Inflammatory macrophage (primary cell): ENCODE measurements at regions not wholly inside any gene's neighbourhood (a gene's known extent, or its start where the extent isn't known, plus 50 kb on each side); places are given as distances from the start of the nearest gene placed in this dataset.

Experiments used
- DNase-seq, 2 donors: peaks; one replicate each; pipeline ENCODE4 v3.0.0-alpha.2; 2020 to 2022

DNA sequence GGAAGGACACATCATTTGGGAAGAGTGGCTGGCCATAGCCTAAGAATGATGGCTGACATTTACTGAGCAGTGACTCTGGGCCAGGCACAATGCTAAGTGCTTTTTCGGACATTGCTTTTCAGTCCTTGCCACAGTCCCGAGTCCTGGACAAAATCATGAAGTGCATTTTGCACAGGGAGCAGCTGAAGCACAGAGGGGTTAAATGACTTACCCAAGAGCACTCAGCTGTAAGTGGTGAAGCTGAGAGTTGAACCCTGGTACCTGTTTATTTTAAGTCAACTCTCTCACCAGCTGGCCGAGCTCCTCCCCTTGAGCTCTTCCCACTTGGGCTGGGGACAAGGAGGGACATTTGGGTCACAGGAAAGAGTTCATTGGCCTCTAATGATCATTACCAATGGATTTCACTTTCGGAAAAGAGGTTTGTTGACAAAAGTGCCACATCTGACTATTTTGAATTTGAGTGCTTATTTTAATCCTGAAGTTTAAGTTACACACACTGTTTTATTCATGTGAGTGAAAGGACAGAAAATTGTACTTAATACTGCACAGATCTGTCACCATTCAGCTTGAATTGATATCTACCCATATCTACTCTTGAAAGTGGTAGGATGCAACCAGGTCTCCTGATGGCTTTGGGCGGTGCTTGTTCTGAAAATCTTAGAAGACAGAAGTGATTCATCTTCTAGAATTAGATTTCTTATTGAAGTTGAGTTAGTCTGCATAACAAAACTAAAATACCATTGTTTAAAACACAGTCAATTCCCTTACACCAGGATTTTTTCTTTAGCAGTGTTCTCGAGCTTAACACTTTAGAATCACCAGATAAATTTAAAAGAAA lies 368.7 kb upstream of the PROK2 start:
- no peak for DNase-seq

DNA sequence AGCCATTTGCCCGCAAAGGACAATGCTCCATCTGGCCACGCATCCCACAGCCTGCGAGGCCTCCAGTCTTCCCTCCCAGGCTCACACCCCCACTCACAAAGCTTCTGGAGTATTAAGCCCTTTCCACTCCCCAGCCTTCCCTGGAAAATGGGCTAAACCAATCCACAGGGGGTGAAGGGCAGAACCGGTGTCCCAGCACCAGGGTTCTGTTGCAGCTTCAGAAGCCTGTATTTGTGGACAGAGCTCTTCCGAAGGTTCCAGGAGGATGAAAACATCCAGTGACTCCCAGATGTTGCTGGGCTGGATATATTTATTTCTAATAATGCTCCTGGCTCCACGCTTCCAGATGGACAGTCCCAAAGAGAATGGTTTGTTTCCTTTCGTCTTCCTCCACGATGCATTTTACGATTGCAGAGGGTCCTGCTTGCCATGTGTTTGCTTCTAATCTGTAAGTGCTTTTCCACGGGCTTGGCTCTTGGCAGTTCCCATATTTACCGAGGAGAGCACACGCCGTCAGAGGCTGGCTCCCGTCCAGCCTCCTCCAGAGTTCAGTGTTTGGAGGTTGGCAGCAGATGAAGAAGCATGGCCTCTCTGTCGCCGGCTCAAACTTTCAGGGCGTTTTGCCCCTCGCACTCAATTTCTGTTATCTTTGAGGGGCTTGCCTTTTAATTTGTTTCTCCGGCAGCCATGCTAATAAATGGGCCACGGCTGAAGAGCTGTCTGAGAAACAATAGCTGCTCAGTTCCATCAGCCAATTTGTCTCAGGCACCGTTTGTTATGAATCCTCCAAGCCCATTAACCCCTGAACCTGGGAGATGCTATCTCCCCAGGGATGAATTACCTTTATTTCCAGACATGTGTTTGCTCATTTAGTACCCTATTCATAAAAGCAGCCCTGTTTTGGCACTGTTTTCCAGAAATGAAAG lies 367.9 kb upstream of the PROK2 start:
- DNase-seq: peak; percentile 25 to 30

DNA sequence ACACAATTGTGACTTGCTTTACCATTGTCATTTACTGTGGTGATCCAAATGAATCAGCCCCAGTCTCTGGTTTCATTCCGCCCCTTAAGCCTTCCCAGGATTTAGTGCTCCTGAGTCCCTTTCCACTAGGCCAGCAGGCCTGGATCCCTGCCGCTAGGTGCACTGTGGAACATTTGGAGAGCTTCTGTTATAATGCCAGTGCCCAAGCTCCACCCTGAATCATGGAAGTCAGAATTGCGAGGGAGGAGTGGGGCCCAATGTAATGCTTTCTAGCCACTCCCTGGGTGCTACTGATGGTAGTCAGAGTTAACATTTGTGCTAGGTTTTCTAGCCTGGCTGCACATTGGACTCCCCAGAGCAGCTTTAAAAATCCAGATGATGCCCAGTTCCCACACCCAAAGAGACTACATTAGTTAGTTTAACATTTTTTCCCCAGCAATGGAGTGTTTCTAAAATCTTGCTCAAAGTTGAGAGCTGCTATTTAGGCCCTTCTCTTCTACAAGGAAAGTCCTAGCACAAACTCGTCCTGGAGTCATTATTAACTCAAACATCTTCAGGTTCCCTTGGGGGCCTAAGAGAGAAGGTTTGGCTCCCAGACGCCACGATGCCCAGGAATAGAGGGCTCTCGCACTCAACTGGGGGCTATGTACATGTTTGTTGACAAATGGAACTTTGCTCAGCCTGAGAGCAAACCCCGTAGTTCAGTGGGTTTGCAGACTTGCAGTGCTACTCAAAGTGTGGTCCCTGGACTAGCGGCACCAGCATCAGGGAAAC lies 366.7 kb upstream of the PROK2 start:
- DNase-seq: no peak

DNA sequence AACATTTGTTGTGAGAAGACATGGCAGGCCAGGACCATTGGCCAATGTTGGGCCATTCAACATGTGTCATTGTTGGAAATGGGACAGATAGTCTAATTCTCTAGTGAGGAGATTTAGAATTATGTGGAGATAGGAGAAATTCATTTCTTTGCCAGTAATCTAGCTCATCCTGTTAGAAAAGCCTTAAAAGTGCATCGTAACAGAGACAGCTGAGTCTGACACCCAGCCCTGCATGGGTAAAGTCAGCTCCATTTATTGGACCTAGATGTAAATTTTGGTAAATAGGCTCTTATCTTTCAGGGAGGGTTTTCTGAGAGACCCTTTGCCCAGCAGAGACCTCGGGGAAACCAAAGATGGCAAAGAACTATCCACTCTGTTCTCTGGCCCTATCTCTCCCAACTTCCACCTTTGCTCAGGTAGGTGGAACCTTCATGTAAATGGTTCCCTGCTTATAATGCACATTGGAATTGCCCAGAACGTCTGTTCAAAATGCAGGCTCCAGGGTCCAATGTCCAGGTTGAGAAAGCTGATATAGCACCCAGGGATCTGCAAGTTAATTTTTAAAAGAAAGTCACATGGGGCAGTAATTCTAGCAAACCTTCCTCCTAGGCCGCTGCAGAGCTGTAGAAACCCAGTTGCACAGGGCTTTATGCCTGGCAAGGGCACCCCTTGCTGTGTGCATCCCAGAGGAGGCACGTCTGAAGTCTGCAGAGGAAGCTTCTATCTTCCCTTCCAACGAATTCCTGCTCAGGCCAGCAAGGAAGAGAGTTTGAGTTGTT lies 365.9 kb upstream of the PROK2 start:
- no peak for DNase-seq

DNA sequence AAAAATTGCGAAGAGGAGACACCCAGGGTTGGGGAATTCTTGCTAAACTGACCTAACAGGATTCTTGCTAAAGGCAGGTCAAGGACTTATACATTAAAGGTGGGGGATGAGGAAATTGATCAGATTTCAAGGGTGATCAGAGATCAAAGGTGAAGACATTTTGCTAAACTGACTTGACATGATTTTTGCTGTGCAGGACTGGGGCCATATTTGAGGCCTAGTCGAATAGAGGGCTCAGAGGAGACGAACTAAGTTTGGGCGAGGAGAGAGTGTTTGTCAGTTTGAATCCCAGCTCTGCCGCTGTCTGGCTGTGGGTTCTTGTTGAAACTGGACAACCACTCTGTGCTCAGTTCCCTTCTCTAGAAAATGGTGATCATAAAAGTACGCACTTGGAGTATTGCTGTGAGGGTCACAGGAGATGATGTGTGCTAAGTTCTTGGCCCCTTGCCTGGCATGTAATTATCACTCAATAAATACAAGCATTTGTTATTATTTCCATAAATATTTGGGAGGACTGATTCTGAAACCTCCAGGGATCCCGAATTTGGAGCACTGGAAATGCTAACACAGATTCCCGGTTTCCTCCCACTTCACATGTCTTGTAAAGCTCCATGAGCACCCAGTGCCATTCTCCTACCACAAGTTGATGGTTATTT lies 364.8 kb upstream of the PROK2 start:
- DNase-seq: no peak

DNA sequence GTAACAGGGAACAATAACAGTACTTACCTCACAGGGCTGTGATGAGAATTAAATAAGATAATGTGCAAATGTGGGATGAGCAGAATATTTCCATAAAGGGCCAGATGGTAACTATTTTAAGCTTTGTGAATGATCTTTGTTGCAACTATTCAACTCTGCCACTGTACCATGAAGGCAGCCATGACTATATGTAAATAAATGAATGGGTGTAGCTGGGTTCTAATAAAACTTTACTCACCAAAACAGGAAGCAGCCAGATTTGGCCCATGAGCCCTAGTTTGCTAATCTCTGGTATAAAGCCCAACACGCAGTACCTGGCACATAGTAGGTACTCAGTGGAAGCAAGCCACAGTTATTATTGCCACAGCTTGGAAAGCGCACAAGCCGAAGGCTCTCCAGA lies 362.7 kb upstream of the PROK2 start:
- DNase-seq: no peak

DNA sequence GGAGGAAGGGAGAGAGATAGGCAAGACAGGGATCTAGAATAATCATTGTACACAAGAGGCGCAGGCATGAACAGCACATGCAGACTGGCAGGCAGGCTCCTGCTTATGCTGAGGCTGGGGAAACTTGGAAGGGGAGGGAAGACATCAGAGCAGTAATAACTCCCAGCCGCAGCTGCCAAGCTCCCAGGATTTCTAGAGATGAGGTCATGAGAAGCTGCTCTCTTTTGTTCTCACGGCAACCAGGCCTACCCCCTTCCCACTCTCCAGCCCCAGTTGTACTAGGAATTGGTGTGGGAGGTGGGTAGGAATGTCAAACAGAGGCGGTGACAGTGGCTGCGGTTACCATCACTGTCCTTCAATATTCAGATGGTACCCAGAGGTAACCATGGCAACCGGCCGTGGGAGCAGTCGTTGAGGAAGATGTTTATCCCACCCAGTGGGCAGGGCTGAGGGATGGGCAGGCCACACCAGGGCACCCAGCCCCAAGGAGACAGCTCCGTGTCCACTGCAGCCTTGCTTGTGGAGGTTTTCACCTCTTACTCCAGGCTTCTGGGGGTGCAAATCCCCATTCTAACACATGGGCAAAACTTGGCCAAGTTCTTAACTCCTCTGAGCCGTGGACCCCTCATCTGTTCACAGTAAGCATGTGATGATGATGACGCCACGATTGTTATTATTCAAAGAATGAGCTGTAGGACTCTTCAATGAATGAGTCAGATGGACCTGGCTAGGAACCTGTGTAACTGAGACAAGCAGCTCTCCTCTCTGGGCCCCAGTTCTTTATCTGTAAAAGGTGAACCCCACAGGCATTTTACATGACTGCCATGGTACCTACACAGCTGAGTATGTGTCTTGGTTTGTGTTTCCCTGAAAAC lies 360.8 kb upstream of the PROK2 start:
- DNase-seq: no peak

DNA sequence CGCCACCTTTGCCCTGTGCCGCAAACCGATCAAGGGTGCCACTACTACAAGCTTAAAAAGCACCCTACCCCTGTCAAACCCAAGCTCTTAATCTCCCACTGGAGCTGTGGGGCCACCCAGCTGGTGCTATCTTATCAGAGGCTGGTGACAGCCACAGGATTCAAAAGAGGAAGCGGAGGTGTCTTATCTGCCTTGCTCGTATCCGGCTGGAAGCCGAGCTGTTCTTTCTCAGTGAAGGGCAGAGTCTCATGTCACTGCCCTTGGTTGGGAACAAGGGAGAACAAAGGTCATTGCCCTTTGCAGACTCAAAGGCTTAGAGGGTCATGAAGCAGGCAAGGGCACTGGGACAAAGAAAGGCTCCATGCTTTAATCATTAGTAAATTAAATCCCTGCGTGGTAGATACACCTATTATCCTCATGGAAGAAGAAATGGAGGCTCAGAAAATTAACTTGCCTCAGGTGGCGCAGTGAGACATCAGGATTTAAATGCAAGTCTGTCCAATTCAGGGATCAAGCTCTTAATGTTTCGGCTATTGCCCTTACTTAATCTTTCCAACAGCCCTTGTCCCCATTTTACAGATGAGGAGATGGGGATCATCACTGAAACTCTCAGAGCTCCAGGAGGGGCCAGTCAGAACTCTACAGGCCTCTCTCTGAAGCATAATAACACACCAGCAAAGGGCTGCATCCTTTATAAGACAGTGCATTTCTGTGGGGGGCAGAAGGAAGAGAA lies 360.0 kb upstream of the PROK2 start:
- peak; percentile 54 to 64 for DNase-seq

DNA sequence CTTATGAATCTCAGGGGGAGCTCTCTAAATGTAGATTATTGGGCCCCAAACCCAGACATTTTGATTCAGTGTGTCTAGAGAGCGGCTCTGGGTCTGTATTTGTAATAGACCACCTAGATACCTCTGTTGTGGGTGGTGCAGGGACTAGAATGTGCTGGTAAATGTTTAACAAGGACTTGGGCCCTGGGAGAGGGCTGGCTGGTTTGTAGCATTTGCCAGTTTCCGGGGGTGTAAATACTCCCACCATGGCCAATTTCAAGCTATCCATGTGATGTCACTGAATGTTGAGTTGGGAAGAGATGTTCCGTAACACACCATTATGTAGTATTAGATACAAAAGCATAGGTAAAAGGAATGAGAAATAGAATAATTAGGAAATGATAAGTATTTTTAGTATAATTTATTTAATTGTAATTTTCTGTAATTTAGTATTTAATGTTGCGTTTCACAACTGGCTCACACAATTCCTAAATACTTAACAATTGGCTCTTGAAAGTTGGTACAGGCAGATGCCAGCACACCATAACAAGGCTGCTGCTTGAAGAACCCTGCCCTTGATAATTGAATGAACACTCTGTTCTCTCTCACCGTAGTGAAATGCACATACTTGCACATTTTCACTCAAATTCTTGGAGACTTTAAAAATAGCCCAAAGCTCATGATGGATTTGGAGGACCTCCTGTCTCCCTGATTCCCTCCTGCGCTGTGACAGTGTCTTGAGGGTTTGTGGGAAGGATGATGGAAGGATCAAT lies 359.2 kb upstream of the PROK2 start:
- DNase-seq: no peak

DNA sequence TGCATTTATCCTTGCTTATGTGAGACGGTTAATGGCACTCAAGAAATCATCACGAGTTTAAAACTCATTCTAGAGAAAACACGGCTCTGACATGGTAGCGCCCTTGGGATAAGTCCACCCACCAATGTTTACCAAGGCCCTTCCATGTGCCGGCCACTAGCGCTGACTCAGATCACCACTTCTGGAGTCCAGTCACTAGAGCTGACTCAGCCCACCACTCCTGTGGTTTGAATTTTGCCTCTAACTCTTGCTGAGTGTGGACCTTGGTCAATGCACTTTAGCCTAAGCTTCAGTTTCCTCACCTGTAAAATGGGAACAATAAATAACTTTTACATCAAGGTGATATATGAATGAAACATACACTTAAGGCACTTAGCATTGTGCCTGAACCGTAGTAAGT lies 358.4 kb upstream of the PROK2 start:
- no peak for DNase-seq

DNA sequence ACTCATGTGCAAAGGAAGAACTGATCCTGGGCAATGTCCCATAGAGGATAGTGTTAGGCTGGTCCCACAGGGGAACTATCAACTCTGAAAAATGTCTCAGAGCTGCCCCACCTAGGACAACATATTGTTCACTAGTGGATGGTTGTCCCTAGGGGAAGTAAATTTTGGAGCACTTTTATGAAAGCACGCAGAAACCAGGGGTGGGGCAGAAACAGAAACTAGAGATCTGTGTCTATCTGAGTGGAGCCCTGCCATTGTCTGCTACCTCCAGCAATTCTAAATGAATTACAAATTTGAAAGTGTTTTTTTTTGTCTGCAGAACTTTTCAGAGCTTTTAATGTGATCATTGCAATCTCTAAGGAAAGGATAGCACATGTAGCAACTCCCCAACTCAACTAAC lies 357.1 kb upstream of the PROK2 start:
- DNase-seq: no peak

DNA sequence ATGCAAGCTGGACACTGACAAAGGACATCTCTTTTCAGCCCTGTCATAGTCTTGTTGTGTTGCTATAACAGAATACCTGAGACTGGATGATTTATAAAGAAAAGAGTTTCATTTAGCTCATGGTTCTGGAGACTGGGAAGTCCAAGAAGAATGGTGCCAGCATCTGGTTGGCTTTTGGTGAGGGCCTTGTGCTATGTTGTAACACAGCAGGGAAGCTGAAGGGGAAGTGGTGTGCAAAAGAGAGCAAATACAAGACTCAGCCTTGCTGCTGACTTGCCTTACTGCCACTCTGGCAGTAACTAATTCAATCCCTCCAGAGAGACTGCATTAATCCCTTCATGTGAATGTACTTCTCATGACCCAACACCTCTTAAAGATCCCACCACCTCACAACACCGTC lies 356.3 kb upstream of the PROK2 start:
- DNase-seq: peak; percentile 45 to 56

DNA sequence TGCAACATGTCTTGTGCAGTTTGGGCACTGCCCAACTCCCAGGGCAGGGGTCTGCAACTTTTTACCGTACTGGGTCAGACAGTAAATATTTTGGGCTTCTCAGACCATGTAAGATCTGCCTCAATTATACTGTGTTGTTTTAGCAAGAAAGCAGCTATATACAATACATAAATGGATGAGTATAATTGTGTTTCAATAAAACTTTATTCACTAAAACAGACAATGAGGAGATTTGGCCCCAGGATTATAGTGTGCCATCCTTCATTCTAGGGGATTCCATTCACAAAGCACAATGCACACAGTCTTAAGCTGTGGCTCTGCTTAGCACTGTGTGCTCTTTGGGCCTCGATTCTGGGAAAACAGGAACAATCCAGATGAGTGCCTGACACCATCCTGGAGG lies 354.4 kb upstream of the PROK2 start:
- DNase-seq: no peak

DNA sequence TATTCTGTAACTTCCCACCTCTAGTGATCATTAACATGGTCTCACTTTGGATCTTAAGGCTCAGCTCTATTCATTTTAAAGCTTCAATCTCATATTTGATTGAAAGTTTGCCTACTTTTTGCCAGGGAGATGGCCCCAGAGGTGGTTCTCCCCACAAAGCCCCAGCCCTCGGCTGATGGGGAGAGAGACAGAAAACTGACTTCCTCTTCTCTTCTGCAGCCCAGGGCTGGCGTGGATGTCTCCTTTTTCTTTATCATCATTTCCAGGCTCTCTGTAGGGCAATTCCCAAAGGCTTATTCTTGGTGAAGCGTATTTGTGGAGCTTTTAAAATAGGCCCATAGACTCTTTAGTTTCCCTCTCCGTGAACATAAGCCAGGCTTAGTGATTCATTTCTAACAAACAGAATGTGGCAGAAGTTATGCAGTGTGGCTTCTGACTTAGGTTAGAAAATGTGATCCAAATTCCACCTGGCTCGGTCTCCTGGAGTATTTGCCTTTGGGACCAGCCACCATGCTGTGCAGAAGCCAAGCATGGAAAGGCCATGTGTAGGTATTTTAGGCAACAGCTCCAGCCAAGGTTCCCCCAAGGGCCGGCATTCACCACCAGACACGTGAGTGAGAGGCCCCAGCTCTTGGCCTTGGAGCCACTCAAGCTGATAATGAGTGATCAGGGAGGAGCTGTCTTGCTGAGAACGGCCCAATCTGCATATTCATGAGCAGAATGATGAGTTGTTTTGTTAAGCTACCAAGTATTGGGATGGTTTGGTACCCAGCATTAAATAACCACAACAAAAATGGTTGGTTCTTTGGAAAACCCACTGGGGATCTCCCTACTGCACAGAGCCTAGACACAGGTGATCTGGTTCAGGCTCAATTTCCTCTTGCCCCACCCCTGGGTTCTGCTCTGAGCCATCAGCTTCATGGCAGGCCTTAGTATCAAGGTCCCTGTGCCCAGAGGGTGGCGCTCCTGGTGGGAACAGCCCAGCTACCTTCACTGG lies 353.2 kb upstream of the PROK2 start:
- no peak for DNase-seq

DNA sequence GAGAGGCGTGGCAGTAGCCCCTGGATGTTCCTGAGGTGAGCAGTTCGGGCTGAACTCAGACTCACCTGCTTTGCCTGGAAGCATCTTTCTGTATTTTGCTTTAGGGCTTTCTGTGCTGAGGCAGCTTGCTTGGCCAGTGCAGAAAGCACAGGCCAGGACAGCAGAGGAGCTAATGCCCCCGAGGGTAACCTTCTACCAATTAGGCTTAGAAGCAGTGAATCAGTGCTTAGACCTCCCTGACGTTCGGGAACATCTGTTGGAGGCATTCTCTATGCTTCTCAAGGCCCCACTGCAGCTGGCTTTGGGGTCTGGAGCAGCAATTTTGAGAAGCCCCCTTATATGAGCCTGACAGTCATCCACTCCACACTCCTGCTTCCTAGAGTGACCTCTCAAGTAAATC lies 350.7 kb upstream of the PROK2 start:
- no peak for DNase-seq

DNA sequence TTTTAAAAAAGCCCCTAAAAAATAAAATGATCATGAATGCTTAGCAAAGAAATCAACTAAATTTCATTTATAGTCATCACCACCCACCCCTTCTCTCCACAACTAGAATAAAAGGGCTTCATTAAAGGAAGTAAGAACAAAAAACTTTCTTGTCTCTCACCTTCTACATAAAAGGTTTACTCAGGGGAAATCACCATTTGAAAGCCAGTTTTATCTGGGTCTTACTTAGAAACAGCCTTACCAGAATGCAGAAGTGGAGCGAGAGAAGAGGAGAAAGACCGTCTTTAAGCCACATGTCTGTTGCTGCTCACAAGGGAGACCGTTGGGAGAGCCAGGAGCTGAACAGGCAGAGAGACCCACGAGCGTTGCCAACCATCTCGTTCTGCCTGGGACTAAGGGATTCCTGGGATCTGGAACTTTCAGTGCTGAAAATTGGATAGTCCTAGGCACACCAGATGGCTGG lies 350.1 kb upstream of the PROK2 start:
- DNase-seq: no peak

DNA sequence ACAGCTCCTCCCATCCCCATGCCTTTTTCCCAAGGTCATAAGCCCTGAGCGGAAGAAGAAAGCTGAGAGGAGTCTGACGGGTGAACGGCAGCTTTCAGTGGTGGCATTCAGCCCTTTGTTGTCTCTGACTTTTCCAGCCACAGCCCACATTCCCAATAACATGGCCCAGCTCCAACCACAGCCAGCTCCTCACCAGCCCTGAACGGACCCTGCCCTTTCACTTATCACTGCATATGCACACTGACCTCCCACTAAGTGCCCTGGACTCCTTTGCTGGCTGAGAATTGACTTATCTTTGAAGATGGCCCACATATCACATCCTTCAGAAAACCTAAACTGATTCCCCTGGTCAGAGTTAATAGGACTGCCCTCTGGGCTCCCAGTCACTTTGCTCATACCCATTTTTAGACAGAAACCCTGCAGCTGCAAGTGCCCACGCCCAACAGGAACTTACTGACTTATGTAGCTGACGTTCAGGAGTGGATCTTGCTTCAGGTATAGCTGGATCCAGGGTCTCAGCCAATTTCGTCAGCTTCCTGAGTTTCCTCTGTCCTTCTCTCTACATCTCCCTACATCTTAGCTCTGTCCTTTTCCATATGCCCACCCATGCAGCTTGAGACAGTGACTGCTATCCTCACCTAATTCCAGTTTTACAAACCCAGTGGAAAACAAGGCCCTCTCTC lies 348.5 kb upstream of the PROK2 start:
- DNase-seq: no peak
